GM21390 (cell line): ENCODE measurements at regions not wholly inside any gene's neighbourhood (a gene's known extent, or its start where the extent isn't known, plus 50 kb on each side); places are given as distances from the start of the nearest gene placed in this dataset.
"Not testable (repeated sequence)": the region's sequence is repeated elsewhere in the genome, so short reads cannot be mapped to it uniquely, and the experiment has no call there.

Source experiments
- ATAC-seq: cut with Tn5 transposase; IDR thresholded peaks from one replicate; pipeline ENCODE4 v1.9.1; 2021; ENCODE audit not compliant: unreplicated experiment

- no peak for ATAC-seq
Measured at GRCh38 chr7:69078997-69079769, 519.1 kb upstream of the AUTS2 start.

DNA sequence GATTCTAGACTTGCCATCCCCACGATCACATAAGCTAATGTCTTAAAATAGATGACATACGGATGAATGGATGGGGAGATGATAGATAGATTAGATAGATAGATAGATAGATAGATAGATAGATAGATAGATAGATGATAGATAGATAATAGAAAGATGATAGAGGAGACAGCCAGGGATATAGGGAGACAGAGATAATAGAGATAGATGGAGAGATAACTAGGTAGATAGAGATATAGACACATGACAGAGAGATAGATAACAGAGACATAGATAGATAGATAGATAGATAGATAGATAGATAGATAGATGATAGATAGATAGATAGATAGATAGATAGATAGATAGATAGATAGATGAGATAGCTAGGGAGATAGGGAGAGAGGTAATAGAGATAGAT lies 511.0 kb upstream of the AUTS2 start:
- not testable (repeated sequence) for ATAC-seq

- ATAC-seq, result no peak
Measured at GRCh38 chr7:69088185-69088584, 510.1 kb upstream of the AUTS2 start.

DNA sequence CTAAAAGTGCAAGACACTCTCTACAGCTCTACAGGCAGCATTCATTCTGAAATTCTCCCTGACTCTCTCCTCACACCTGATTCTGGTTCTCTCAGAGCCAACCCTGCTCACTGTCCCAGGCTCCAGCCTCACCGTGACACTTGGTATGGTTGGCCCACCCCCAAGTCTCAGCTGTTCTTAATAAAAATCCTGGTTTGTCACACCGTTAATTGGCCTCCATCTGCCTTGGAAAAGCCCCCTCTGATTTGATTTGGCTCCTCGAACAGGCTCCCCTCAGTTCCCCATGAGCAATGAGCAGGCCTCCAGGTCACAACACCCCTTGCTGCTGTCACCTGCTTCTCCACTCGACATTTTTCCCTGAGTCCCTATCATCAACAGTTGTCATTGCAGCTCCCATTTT lies 507.3 kb upstream of the AUTS2 start:
- no peak for ATAC-seq

GRCh38 chr7:69091521-69091920 lies 506.8 kb upstream of the AUTS2 start:
- ATAC-seq, result no peak

- ATAC-seq, result no peak
Measured at GRCh38 chr7:69095127-69095526, 503.1 kb upstream of the AUTS2 start.

- ATAC-seq, result no peak
Measured at GRCh38 chr7:69095649-69096048, 502.6 kb upstream of the AUTS2 start.

DNA sequence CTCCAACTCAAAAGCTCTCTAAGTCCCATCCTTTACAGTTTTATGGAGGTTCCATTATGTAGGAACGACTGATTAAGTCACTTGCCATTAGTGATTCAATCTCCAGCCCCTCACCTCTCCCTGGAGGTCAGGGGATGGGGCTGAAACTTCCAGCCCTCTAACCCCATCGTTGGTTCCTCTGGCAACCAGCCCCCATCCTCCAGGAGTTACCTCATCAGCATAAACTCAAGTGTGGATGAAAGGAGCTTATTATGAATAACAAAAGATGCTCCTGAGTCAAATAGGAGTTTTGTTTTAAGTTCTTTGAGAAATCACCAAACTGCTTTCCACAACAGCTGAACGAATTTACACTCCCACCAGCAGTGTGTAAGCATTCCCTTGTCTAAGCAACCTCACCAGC lies 494.3 kb upstream of the AUTS2 start:
- ATAC-seq, result no peak

- ATAC-seq, result no peak
Measured at GRCh38 chr7:69105092-69105491, 493.2 kb upstream of the AUTS2 start.

DNA sequence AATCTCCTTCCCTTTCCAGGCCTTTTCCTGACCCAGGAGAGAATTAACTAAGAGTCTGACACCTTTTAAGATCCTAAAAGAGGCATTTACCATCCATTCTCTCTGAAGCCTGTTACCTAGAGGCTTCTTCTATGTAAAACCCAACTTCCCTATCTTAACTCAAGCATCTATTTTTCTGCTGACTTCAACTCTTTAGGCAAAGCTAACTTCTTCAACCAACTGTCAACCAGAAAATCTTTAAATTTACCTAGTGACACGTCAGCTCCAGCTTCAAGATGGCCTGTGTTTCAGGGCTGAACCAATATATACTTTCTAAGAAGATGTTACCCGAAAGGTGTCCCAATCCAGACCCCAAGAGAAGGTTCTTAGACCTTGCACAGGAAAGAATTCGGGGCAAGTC lies 492.3 kb upstream of the AUTS2 start:
- ATAC-seq, result no peak

DNA sequence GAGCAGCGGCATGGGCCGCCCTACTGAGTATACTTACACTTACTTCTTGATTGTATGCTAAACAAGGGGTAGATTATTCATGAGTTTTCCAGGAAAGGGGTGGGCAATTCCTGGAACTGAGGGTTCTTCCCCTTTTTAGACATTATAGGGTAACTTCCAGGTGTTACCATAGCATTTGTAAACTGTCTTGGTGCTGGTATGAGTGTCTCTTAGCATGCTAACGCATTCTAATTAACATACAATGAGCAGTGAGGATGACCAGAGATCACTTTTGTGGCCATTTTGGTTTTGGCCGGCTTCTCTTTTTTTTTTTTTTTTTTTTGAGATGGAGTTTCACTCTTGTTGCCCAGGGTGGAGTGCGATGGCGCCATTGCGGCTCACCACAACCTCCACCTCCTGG lies 491.8 kb upstream of the AUTS2 start:
- ATAC-seq, result not testable (repeated sequence)

- ATAC-seq, result not testable (repeated sequence)
Measured at GRCh38 chr7:69106946-69107345, 491.3 kb upstream of the AUTS2 start.

- no peak for ATAC-seq
Measured at GRCh38 chr7:69108097-69108496, 490.2 kb upstream of the AUTS2 start.

- no peak for ATAC-seq
Measured at GRCh38 chr7:69109246-69109645, 489.0 kb upstream of the AUTS2 start.

DNA sequence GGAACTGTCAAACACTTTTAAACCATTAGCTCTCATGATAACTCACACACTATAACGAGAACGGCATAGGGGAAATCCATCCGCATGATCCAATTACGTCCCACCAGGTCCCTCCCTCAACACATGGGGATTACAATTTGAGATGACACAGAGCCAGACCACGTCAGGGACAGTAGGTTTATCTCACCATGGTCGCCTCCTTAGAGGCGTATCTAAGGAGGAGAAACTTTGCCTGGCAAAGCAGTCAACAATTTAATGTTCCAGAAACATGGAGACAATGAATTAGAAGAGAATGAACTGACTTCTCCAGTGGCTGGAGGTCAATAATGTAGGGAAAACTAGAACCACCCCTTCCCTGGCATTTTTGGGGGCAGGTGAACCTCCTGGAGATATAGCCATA lies 488.4 kb upstream of the AUTS2 start:
- ATAC-seq, result no peak

GRCh38 chr7:69110450-69111050 lies 487.7 kb upstream of the AUTS2 start:
- ATAC-seq, result no peak

- no peak for ATAC-seq
Measured at GRCh38 chr7:69114374-69114773, 483.9 kb upstream of the AUTS2 start.

- ATAC-seq, result no peak
Measured at GRCh38 chr7:69115788-69116187, 482.5 kb upstream of the AUTS2 start.

DNA sequence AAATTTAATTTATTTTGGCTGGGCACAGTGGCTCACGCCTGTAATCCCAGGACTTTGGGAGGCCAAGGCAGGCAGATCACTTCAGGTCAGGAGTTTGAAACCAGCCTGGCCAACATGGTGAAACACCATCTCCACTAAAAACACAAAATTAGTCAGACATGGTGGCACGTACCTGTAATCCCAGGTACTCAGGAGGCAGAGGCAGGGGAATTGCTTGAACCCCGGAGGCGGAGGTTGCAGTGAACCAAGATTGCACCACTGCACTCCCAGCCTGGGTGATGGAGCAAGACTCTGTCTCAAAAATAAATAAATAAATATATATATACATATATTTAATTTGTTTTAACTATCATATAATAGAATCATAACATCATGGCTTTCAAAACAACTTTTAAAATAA lies 482.1 kb upstream of the AUTS2 start:
- not testable (repeated sequence) for ATAC-seq

GRCh38 chr7:69122953-69123352 lies 475.3 kb upstream of the AUTS2 start:
- no peak for ATAC-seq

- ATAC-seq, result no peak
Measured at GRCh38 chr7:69126896-69127479, 471.3 kb upstream of the AUTS2 start.

- ATAC-seq, result no peak
Measured at GRCh38 chr7:69129524-69129923, 468.8 kb upstream of the AUTS2 start.
